IMR-90 (cell line): ENCODE measurements at regions not wholly inside any gene's neighbourhood (a gene's known extent, or its start where the extent isn't known, plus 50 kb on each side); places are given as distances from the start of the nearest gene placed in this dataset.

ENCODE experiments used
- ATAC-seq: fragments of 200-7000 bp; cut with Tn5 transposase; 2 replicates; pipeline ENCODE4 v1.9.1; 2020; ENCODE audit warnings: low read depth, mild to moderate bottlenecking, moderate library complexity
- BruUV-seq: library from RNA; stranded (reverse); fragments of 400-500 nt; replicated peaks from 2 replicates; lab custom pipeline; 2021; lab: Mats Ljungman, UMichigan
- CTCF ChIA-PET: fragments of 300-600 bp; formaldehyde crosslinking; extraction: SDS; loops from one replicate; lab custom pipeline; 2021; ENCODE audit warnings: antibody characterized with exemption; lab: Yijun Ruan, JAX
- POLR2A ChIA-PET: fragments of 300-600 bp; sonication (Branson Sonifier 250); formaldehyde crosslinking; loops from one replicate; lab custom pipeline; 2022; ENCODE audit warnings: antibody characterized with exemption; ENCODE audit not compliant: unreplicated experiment; lab: Charles Lee
- DNase-seq: peaks from one replicate; pipeline ENCODE4 v3.0.0; 2013
- H2AFZ ChIP-seq: replicated peaks from 2 replicates; pipeline ENCODE3; 2013; ENCODE audit warnings: low read length, mild to moderate bottlenecking; ENCODE audit not compliant: poor library complexity
- H2AK5ac ChIP-seq: 2 replicates; pipeline ENCODE4 v1.6.1; 2013; ENCODE audit warnings: low read depth, low read length, inconsistent platforms
- H2AK9ac ChIP-seq: replicated peaks from 2 replicates; pipeline ENCODE3; 2013; ENCODE audit warnings: mild to moderate bottlenecking, low read depth, low read length, moderate library complexity; ENCODE audit not compliant: poor library complexity
- H2BK120ac ChIP-seq: 2 replicates; pipeline ENCODE4 v1.6.1; 2013; ENCODE audit warnings: low read depth, low read length, inconsistent platforms
- H2BK15ac ChIP-seq: 3 replicates; pipeline ENCODE4 v1.6.1; 2013; ENCODE audit warnings: low read depth, low read length, inconsistent platforms
- H2BK20ac ChIP-seq: 2 replicates; pipeline ENCODE4 v1.6.1; 2013; ENCODE audit warnings: low read depth, mild to moderate bottlenecking, inconsistent platforms, low read length, moderate library complexity
- H2BK5ac ChIP-seq: 2 replicates; pipeline ENCODE4 v1.6.1; 2013; ENCODE audit warnings: mild to moderate bottlenecking, low read depth, low read length, inconsistent platforms; ENCODE audit not compliant: poor library complexity, severe bottlenecking
- H3K14ac ChIP-seq: replicated peaks from 2 replicates; pipeline ENCODE4 v1.6.1; 2013; ENCODE audit warnings: low read depth, low read length, inconsistent platforms
- H3K18ac ChIP-seq: 2 replicates; pipeline ENCODE4 v1.6.1; 2013; ENCODE audit warnings: low read depth, low read length, control low read depth
- H3K23ac ChIP-seq: 2 replicates; pipeline ENCODE4 v1.6.1; 2013; ENCODE audit warnings: low read depth, low read length, inconsistent platforms
- H3K27ac ChIP-seq: 2 replicates; pipeline ENCODE4 v1.5.1; 2013; ENCODE audit warnings: mild to moderate bottlenecking, control low read depth, low read length; ENCODE audit not compliant: insufficient read depth
- H3K27me3 ChIP-seq: 2 replicates; pipeline ENCODE4 v1.6.1; 2013; ENCODE audit warnings: low read length; ENCODE audit not compliant: control insufficient read depth, insufficient read depth
- H3K36me3 ChIP-seq: 2 replicates; pipeline ENCODE4 v1.6.1; 2013; ENCODE audit warnings: low read length, mixed read lengths; ENCODE audit not compliant: control insufficient read depth, insufficient read depth
- H3K4ac ChIP-seq: 2 replicates; pipeline ENCODE4 v1.6.1; 2013; ENCODE audit warnings: low read depth, low read length, inconsistent platforms
- H3K4me1 ChIP-seq: 2 replicates; pipeline ENCODE4 v1.6.1; 2013; ENCODE audit warnings: low read length, mixed read lengths; ENCODE audit not compliant: control insufficient read depth, insufficient read depth
- H3K4me2 ChIP-seq: 2 replicates; pipeline ENCODE4 v1.6.1; 2013; ENCODE audit warnings: low read depth, mild to moderate bottlenecking, control low read depth, low read length, moderate library complexity
- H3K4me3 ChIP-seq: 2 replicates; pipeline ENCODE4 v1.5.1; 2013; ENCODE audit warnings: low read depth, mild to moderate bottlenecking, control low read depth, low read length, moderate library complexity; ENCODE audit not compliant: insufficient read depth
- H3K56ac ChIP-seq: 2 replicates; pipeline ENCODE4 v1.6.1; 2013; ENCODE audit warnings: low read length, inconsistent platforms; ENCODE audit not compliant: insufficient read depth; ENCODE audit errors: extremely low read depth
- H3K79me1 ChIP-seq, 2 experiments: 2 replicates each; pipeline ENCODE4 v1.6.1; 2013; ENCODE audit warnings: low read length in 2 of 2, inconsistent platforms in 1 of 2, low read depth in 1 of 2
- H3K9ac ChIP-seq: 2 replicates; pipeline ENCODE4 v1.6.1; 2013; ENCODE audit warnings: low read depth, low read length, control low read depth
- H3K9me1 ChIP-seq: 2 replicates; pipeline ENCODE4 v1.6.1; 2013; ENCODE audit warnings: low read length, inconsistent platforms; ENCODE audit not compliant: insufficient read depth
- H3K9me3 ChIP-seq: 2 replicates; pipeline ENCODE4 v1.6.1; 2013; ENCODE audit warnings: low read length; ENCODE audit not compliant: control insufficient read depth, insufficient read depth
- H4K20me1 ChIP-seq: 2 replicates; pipeline ENCODE4 v1.6.1; 2013; ENCODE audit warnings: low read length, inconsistent platforms; ENCODE audit not compliant: insufficient read depth
- H4K5ac ChIP-seq: 2 replicates; pipeline ENCODE4 v1.6.1; 2013; ENCODE audit warnings: mild to moderate bottlenecking, low read depth, low read length, control low read depth
- H4K8ac ChIP-seq, 2 experiments: 2 replicates each; pipeline ENCODE4 v1.6.1; 2013; ENCODE audit warnings: low read depth in 2 of 2, low read length in 2 of 2, control low read depth in 1 of 2, inconsistent platforms in 1 of 2
- H4K91ac ChIP-seq: 2 replicates; pipeline ENCODE4 v1.6.1; 2013; ENCODE audit warnings: low read depth, low read length, inconsistent platforms; ENCODE audit not compliant: insufficient read depth
- MAFK ChIP-seq: IDR thresholded peaks from 2 replicates; pipeline ENCODE4 v1.6.1; 2012; ENCODE audit warnings: low read depth, low read length, improper control_type of control experiment
- MXI1 ChIP-seq: IDR thresholded peaks from 2 replicates; pipeline ENCODE4 v1.6.1; 2012; ENCODE audit warnings: low read depth, mild to moderate bottlenecking, low read length, moderate library complexity, borderline replicate concordance
- POLR2A ChIP-seq: IDR thresholded peaks from 2 replicates; pipeline ENCODE4 v1.6.1; 2012; ENCODE audit warnings: mild to moderate bottlenecking, low read depth, low read length
- RCOR1 ChIP-seq: IDR thresholded peaks from 2 replicates; pipeline ENCODE4 v1.6.1; 2012; ENCODE audit warnings: mild to moderate bottlenecking, low read length, improper control_type of control experiment; ENCODE audit not compliant: insufficient replicate concordance
- SMC3 ChIP-seq: fragments of 150-350 bp; IDR thresholded peaks from 2 replicates; pipeline ENCODE4 v1.6.1; 2016; ENCODE audit warnings: low read depth, mild to moderate bottlenecking, antibody characterized with exemption, low read length, moderate library complexity
- WGBS, 2 experiments: methylation state at CpG; one replicate each; pipeline versions ENCODE4 v1.1.5 to v1.1.7; 2013; ENCODE audit warnings: missing lambda C conversion rate in 2 of 2; ENCODE audit not compliant: insufficient read length in 1 of 2; ENCODE audit errors: extremely low coverage in 2 of 2; 5-methylcytosine and 5-hydroxymethylcytosine counted together
- dilution Hi-C: fragments of 300-500 bp; cut with HindIII; formaldehyde crosslinking; loops from one replicate; pipeline ENCODE4 v1.14.3; 2018; ENCODE audit warnings: low sequenced_read_pairs; ENCODE audit not compliant: unreplicated experiment
- in situ Hi-C: fragments of 300-500 bp; cut with MboI; formaldehyde crosslinking; loops from 3 replicates; pipeline ENCODE4 v1.14.3; 2019; ENCODE audit warnings: low sequenced_read_pairs, inconsistent platforms, mixed read lengths
- intact Hi-C: fragments of 100-400 bp; cut with micrococcal nuclease; formaldehyde crosslinking; loops from 2 replicates; pipeline ENCODE4 v1.10.0; 2022
- TF ChIP-seq, protein P1 (sequence below): conservative IDR thresholded peaks from 2 replicates; pipeline ENCODE4 v1.5.1; 2012; ENCODE audit warnings: mild to moderate bottlenecking, low read depth, low read length, improper control_type of control experiment

DNA sequence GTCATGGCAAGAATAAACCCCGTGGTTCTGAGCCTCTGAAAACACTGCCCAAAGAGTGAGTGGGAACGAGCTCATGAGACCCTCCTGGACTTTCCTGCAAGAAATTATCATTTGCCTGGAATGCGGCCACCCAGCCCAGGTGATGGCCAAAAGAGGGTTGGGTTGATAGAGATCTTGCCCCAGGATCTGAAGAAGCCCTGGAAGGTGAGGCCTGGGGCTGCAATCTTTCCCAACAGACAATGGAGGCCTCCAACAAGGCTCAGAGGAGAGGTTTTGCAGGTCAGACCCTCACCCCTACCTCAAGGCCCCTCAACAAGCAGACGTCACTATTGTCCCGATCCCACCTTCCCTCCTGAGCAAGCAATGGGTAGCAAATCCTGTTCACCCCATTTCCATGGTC lies 106.0 kb upstream of the SOD1 start:
- Histone ChIP-seq H2BK20ac (no peak overlapping the region), H3K4ac (no peak overlapping the region), H4K91ac (no peak overlapping the region), H3K56ac (no peak overlapping the region), H3K23ac (no peak overlapping the region), H3K9ac (no peak overlapping the region), H3K79me1 (no peaks in the 10 kb centered on the region), H4K8ac (no peak overlapping the region), H3K9me1 (no peaks in the 10 kb centered on the region), H3K14ac (no peak overlapping the region), H3K36me3 (no peaks in the 10 kb centered on the region), H2AFZ (no peak overlapping the region), H3K18ac (no peak overlapping the region), H4K5ac (no peak overlapping the region), H3K4me1 (no peaks in the 10 kb centered on the region), H3K9me3 (peaks cover 3% of the 10 kb centered on the region; the same call in 1 of the 2 replicates), H3K4me2 (no peak overlapping the region), H3K27me3 (peaks cover 26% of the 10 kb centered on the region), H2BK120ac (no peak overlapping the region), H3K27ac (no peak overlapping the region), H2BK15ac (no peak overlapping the region), H4K20me1 (no peaks in the 10 kb centered on the region), H2BK5ac (no peak overlapping the region), H2AK5ac (no peak overlapping the region), H2AK9ac (no peak overlapping the region), H3K4me3 (no peak overlapping the region)
- intact Hi-C loops, result no loop called here
- 90% methylated on average over 2 of the region's 5 CpGs; no CpG with 5 or more reads in 1 of the 2 experiments for WGBS, 2 experiments
- no peak for TF ChIP-seq RCOR1
- TF ChIP-seq MXI1, result no peak
- no peak for TF ChIP-seq MAFK
- no peak for TF ChIP-seq POLR2A
- TF ChIP-seq, protein P1, sequence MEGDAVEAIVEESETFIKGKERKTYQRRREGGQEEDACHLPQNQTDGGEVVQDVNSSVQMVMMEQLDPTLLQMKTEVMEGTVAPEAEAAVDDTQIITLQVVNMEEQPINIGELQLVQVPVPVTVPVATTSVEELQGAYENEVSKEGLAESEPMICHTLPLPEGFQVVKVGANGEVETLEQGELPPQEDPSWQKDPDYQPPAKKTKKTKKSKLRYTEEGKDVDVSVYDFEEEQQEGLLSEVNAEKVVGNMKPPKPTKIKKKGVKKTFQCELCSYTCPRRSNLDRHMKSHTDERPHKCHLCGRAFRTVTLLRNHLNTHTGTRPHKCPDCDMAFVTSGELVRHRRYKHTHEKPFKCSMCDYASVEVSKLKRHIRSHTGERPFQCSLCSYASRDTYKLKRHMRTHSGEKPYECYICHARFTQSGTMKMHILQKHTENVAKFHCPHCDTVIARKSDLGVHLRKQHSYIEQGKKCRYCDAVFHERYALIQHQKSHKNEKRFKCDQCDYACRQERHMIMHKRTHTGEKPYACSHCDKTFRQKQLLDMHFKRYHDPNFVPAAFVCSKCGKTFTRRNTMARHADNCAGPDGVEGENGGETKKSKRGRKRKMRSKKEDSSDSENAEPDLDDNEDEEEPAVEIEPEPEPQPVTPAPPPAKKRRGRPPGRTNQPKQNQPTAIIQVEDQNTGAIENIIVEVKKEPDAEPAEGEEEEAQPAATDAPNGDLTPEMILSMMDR, result no peak
- no peak for TF ChIP-seq SMC3
- no peak for ATAC-seq
- ChIA-PET CTCF (no interaction called here), POLR2A (no interaction called here)
- in situ Hi-C loops, result no loop called here
- no peak for DNase-seq
- BruUV-seq, result no TSS peak
- dilution Hi-C loops, result no loop called here
